Panc1 (cell line): ENCODE measurements at regions not wholly inside any gene's neighbourhood (a gene's known extent, or its start where the extent isn't known, plus 50 kb on each side); places are given as distances from the start of the nearest gene placed in this dataset.

ENCODE experiments used
- ATAC-seq: fragments of 200-7000 bp; cut with Tn5 transposase; 2 replicates; pipeline ENCODE4 v1.9.1; 2020; ENCODE audit warnings: mild to moderate bottlenecking, moderate library complexity
- BruUV-seq: library from RNA; stranded (reverse); fragments of 400-500 nt; replicated peaks from 2 replicates; lab custom pipeline; 2021; lab: Mats Ljungman, UMichigan
- CTCF ChIA-PET: fragments of 300-600 bp; sonication (Branson Sonifier 250); formaldehyde crosslinking; loops from one replicate; lab custom pipeline; 2022; ENCODE audit warnings: antibody characterized with exemption; lab: Charles Lee
- POLR2A ChIA-PET: fragments of 300-600 bp; sonication (Branson Sonifier 250); formaldehyde crosslinking; loops from one replicate; lab custom pipeline; 2022; ENCODE audit warnings: antibody characterized with exemption; lab: Charles Lee
- DNase-seq: peaks from one replicate; pipeline ENCODE4 v3.0.0-alpha.2; 2010; ENCODE audit warnings: low read depth, low spot score
- H3K27ac ChIP-seq: 2 replicates; pipeline ENCODE4 v1.5.1; 2011; ENCODE audit warnings: mild to moderate bottlenecking, low read length, inconsistent platforms
- H3K27me3 ChIP-seq: fragments of 200-500 bp; sonication (Bioruptor generic); 2 replicates; pipeline ENCODE4 v1.6.0; 2014; ENCODE audit warnings: low read length, inconsistent platforms; ENCODE audit not compliant: control insufficient read depth, insufficient read depth
- H3K36me3 ChIP-seq: fragments of 200-500 bp; sonication (Bioruptor generic); 2 replicates; pipeline ENCODE4 v1.5.1; 2014; ENCODE audit warnings: inconsistent platforms, mild to moderate bottlenecking, low read length, moderate library complexity; ENCODE audit not compliant: control insufficient read depth, insufficient read depth
- H3K4me1 ChIP-seq: 2 replicates; pipeline ENCODE4 v1.5.1; 2011; ENCODE audit warnings: inconsistent platforms, mild to moderate bottlenecking, low read length, moderate library complexity; ENCODE audit not compliant: control insufficient read depth, insufficient read depth
- H3K4me3 ChIP-seq, 2 experiments: 2 replicates each; pipeline ENCODE4 v1.5.1; 2011 to 2012; ENCODE audit warnings: low read depth in 2 of 2, low read length in 2 of 2, mild to moderate bottlenecking in 2 of 2, inconsistent platforms in 1 of 2, moderate library complexity in 1 of 2
- H3K9me3 ChIP-seq: fragments of 200-500 bp; sonication (Bioruptor generic); 2 replicates; pipeline ENCODE4 v1.5.1; 2014; ENCODE audit warnings: low read depth, mild to moderate bottlenecking, inconsistent platforms, low read length, moderate library complexity; ENCODE audit not compliant: control insufficient read depth, insufficient read depth
- POLR2AphosphoS5 ChIP-seq: IDR thresholded peaks from 2 replicates; pipeline ENCODE4 v1.6.1; 2012; ENCODE audit warnings: mild to moderate bottlenecking, low read depth, low read length, moderate library complexity
- SIN3A ChIP-seq: IDR thresholded peaks from 2 replicates; pipeline ENCODE4 v1.6.1; 2012; ENCODE audit warnings: low read depth, mild to moderate bottlenecking, low read length, moderate library complexity, borderline replicate concordance; ENCODE audit not compliant: insufficient read depth
- TCF7L2 ChIP-seq: IDR thresholded peaks from 2 replicates; pipeline ENCODE4 v1.6.1; 2011; ENCODE audit warnings: mild to moderate bottlenecking, low read depth, low read length, inconsistent platforms
- in situ Hi-C: cut with HindIII; loops from 2 replicates; pipeline ENCODE4 v1.10.0; 2016; ENCODE audit warnings: low sequenced_read_pairs, low pct_unique_long_range_greater_than_20kb
- intact Hi-C: fragments of 100-400 bp; cut with micrococcal nuclease; formaldehyde crosslinking; loops from one replicate; pipeline ENCODE4 v1.10.0; 2022; ENCODE audit not compliant: unreplicated experiment
- TF ChIP-seq, protein P1 (sequence below), 2 experiments: IDR thresholded peaks; 2 replicates each; pipeline ENCODE4 v1.6.1; 2011 to 2012; ENCODE audit warnings: low read depth in 2 of 2, control low read depth in 1 of 2, low read length in 1 of 2, mild to moderate bottlenecking in 1 of 2, moderate library complexity in 1 of 2; ENCODE audit not compliant: insufficient read depth in 1 of 2
- TF ChIP-seq, protein P2 (sequence below): fragments of 450-650 bp; IDR thresholded peaks from 2 replicates; pipeline ENCODE4 v1.5.1; 2017; ENCODE audit warnings: mild to moderate bottlenecking

DNA sequence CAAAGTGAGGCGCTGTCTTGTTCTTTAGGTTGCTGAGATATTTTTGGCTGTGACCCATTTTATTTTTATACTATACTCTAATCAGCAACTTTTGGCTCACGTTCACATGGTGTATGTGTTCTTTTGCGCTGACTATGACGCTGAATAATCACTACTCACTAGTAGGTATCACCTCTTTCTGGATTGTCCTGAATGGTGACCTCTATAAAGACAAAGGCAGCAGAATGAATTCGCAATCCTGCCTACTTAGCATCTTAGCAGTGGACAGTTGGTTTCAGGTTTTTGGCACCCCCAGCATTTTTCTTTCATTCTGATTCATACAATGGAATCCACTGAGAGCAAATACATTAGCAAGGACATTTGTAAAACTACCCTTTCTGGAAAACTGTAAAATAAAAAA is 351.3 kb downstream of the JRKL start:
- in situ Hi-C loops (no loop called here), intact Hi-C loops (no loop called here)
- no peak for TF ChIP-seq TCF7L2
- TF ChIP-seq, protein P1, sequence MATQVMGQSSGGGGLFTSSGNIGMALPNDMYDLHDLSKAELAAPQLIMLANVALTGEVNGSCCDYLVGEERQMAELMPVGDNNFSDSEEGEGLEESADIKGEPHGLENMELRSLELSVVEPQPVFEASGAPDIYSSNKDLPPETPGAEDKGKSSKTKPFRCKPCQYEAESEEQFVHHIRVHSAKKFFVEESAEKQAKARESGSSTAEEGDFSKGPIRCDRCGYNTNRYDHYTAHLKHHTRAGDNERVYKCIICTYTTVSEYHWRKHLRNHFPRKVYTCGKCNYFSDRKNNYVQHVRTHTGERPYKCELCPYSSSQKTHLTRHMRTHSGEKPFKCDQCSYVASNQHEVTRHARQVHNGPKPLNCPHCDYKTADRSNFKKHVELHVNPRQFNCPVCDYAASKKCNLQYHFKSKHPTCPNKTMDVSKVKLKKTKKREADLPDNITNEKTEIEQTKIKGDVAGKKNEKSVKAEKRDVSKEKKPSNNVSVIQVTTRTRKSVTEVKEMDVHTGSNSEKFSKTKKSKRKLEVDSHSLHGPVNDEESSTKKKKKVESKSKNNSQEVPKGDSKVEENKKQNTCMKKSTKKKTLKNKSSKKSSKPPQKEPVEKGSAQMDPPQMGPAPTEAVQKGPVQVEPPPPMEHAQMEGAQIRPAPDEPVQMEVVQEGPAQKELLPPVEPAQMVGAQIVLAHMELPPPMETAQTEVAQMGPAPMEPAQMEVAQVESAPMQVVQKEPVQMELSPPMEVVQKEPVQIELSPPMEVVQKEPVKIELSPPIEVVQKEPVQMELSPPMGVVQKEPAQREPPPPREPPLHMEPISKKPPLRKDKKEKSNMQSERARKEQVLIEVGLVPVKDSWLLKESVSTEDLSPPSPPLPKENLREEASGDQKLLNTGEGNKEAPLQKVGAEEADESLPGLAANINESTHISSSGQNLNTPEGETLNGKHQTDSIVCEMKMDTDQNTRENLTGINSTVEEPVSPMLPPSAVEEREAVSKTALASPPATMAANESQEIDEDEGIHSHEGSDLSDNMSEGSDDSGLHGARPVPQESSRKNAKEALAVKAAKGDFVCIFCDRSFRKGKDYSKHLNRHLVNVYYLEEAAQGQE (IDR thresholded peaks at IDR 0.05; ENCODE audit: insufficient read depth in 1 of 2, low read depth in 2 of 2, low read length in 1 of 2): no peak
- no peak for TF ChIP-seq POLR2AphosphoS5
- TF ChIP-seq SIN3A: no peak
- ChIA-PET POLR2A (no interaction called here), CTCF (interaction anchor here (0.6 kb wide), 1 partner anchor 299 kb away, joined by 5 read pairs; no protein-coding TSS in a partner anchor)
- Histone ChIP-seq H3K27me3 (no peaks in the 10 kb centered on the region), H3K4me1 (no peaks in the 10 kb centered on the region), H3K4me3 (no peak overlapping the region), H3K36me3 (no peaks in the 10 kb centered on the region), H3K27ac (no peak overlapping the region), H3K9me3 (no peaks in the 10 kb centered on the region)
- DNase-seq (no peak), ATAC-seq (no peak)
- no TSS peak for BruUV-seq

DNA sequence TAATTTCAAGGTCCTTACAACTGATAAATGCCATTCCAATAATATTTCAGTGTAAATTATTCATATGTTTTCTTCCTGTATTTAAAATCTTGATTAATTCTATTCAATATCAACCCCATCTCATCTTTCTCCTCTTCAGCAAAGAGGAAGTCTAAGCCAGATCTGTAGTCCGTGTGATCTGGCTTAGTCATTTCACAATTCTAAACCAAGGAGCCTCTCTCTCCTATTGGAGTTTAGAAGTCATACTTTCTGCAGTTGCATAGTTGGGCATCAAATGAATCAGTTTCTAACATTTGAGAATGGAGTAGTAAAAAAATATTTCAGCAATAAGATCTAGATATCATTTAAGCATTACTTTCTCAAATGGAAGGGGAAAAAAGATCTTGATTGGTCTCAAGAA is 354.9 kb downstream of the JRKL start:
- no peaks in the 10 kb centered on the region for H3K4me1 ChIP-seq
- POLR2A ChIA-PET: no interaction called here
- no peaks in the 10 kb centered on the region for H3K36me3 ChIP-seq
- ATAC-seq (no peak), DNase-seq (no peak)
- in situ Hi-C loops (no loop called here), intact Hi-C loops (no loop called here)
- TF ChIP-seq, protein P2, sequence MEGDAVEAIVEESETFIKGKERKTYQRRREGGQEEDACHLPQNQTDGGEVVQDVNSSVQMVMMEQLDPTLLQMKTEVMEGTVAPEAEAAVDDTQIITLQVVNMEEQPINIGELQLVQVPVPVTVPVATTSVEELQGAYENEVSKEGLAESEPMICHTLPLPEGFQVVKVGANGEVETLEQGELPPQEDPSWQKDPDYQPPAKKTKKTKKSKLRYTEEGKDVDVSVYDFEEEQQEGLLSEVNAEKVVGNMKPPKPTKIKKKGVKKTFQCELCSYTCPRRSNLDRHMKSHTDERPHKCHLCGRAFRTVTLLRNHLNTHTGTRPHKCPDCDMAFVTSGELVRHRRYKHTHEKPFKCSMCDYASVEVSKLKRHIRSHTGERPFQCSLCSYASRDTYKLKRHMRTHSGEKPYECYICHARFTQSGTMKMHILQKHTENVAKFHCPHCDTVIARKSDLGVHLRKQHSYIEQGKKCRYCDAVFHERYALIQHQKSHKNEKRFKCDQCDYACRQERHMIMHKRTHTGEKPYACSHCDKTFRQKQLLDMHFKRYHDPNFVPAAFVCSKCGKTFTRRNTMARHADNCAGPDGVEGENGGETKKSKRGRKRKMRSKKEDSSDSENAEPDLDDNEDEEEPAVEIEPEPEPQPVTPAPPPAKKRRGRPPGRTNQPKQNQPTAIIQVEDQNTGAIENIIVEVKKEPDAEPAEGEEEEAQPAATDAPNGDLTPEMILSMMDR: no peak
- TF ChIP-seq, protein P1 (IDR thresholded peaks at IDR 0.05; ENCODE audit: insufficient read depth in 1 of 2, low read depth in 2 of 2, low read length in 1 of 2): no peak
- no peak for TF ChIP-seq POLR2AphosphoS5
- no peak for TF ChIP-seq TCF7L2
- TF ChIP-seq SIN3A: no peak
- no peak overlapping the region for H3K4me3 ChIP-seq
- no TSS peak for BruUV-seq
- no peaks in the 10 kb centered on the region for H3K27me3 ChIP-seq
- H3K27ac ChIP-seq: no peak overlapping the region
- CTCF ChIA-PET: no interaction called here
- no peaks in the 10 kb centered on the region for H3K9me3 ChIP-seq
